ENCODE measurements at regions not wholly inside any gene's neighbourhood (a gene's known extent, or its start where the extent isn't known, plus 50 kb on each side); places are given as distances from the start of the nearest gene placed in this dataset.

- no peak for DNase-seq
Observed at GRCh38 chr10:64450312-64450711, 929.1 kb downstream of the REEP3 start.

DNA sequence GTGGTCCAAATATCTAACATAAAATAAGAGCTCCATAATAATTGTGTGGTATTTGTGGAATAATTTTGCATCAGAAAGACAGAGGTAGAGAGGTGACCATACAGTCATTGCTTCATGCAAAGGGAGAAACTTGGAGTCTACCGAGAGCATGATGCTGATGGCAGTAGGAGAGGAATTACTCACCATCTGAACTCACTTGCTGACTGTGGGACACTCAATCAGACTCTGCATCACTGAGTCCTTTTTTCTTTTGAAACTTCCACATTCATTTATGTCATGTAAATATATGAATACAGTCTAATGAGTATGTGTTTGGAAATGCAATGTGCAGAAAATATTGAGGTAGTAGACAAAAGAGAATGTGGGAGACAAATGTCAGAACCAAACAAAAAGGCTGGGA lies 933.8 kb downstream of the REEP3 start:
- no peak for DNase-seq

DNA sequence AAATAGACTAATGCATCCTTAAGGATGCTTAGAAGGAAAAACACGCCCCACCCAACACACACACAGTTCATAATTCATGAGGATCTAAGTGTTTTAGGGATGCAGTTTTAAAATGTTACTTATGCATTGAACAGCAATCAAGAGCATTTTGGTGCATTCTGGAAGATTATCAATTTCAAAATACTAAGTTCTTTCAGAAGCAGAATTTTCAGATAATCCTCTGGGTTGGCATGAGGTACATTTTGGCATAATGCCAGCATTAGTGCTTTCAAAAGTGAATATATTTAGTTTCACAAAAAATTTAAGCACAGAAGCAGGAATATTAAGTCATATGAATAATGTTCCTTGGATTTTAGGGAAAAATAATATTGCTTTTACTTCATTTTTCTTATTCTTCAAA lies 937.1 kb downstream of the REEP3 start:
- no peak for DNase-seq

DNA sequence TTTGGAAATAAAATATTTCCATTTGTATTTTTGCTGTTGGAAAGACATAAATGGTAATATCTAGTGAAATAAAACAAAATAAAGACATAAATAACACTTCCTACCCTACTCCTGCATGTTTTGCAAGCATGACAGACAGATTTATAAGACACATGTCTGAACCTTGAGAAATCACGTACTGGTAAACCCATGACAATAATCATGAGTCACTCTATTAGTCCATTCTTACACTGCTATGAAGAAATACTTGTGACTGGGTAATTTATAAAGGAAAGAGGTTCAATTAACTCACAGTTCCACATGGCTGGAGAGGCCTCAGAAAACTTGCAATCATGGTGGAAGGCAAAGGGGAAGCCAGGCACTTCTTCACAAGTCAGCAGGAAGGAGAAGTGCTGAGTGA lies 942.2 kb downstream of the REEP3 start:
- no peak for DNase-seq

- no peak for DNase-seq
Observed at GRCh38 chr10:64465653-64466052, 944.5 kb downstream of the REEP3 start.

DNA sequence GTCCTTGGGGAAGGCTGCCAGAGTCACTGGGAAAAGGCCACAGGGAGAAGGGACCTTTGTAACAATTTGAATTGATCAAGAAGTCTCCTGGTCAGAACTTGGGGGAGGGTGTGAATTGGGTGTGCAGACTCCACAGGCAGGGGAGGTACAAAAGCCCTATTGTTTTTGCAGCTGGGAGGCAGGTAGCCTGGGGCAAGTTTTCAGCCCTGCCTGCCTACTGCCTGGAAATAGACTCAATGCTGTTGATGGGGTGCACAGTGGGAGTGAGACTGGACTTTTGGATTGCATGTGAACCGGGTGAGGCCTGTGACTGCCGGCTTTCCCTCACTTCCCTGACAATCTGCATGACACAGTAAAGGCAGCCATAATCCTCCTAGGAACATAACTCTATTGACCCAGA lies 947.0 kb downstream of the REEP3 start:
- DNase-seq: no peak

- DNase-seq: no peak
Observed at GRCh38 chr10:64476506-64476905, 955.3 kb downstream of the REEP3 start.

DNA sequence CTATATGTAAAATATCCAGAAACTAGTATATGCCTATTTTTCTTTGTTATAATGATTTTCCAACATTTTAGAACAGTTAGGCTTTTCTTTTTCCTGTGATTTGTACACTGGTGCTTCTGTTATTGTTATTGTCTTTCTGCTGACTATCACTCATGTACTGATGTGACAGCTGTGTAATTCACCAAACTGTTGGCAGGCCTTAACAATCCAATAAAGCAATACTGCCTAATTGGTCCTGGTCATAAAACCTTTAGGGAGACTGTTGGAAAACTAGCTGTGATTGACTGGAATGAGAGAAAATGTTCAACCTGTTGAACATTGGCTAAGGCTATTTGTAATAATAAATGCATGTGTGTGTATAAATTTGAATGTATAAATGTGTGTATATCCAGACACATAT lies 956.6 kb downstream of the REEP3 start:
- no peak for DNase-seq

GRCh38 chr10:64484811-64485330 lies 963.7 kb downstream of the REEP3 start:
- DNase-seq: no peak

- DNase-seq: no peak
Observed at GRCh38 chr10:64486149-64486548, 964.9 kb downstream of the REEP3 start.

DNA sequence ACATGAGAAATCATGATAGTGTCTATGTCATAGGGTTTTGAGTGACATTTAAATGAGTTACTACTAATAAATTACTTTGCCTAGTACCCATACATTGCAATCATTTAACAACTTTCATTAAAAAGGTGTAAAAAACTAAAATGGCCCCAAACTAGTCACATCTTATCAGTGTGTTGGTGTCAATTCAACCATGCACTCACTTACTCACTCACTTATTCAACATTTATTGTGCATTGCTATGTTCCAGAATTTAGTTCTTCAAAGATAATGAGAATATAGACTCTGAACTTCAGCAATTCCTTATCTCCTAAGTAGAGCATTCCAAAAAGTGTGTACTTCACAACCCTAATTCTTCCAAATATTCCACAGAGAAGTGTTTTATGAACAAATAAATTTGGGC lies 965.7 kb downstream of the REEP3 start:
- no peak for DNase-seq

- no peak for DNase-seq
Observed at GRCh38 chr10:64494901-64495300, 973.7 kb downstream of the REEP3 start.

DNA sequence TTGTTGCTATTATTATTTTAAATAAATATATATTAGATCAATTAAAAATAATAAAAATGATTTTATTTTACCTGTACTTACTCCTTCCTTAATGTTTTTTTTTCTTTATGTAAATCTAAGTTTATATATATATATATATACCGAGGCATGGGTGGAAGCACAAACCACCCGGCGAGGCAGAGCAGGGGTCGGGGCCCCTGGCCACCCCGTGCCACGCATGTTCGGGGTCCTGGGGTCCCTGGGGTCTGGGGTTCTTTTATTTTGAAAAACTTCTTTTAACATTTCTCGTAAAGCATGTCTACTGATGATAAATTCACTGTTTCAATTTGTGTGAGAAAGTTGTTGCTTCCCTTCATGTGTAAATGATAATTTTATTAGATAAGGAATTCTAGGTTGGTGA lies 976.1 kb downstream of the REEP3 start:
- DNase-seq: no peak

DNA sequence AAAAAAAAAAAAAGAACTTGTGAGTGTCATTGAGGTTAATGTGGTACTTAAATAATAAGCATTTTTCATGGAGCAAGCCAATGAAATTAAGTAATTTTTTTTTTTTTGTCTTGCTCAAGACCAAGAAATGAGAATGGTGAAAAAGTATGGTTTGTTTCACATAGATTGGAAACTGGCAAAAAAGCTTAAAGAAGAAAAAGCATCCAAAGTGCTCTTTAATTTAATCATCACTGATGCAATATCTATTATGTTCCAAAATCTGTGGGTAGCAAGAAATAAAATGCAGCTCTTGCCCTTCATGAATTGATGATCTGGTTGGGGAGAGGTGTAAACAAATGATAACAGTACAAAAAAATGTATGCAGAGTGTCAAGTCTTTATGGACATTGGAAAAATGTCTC lies 980.6 kb downstream of the REEP3 start:
- DNase-seq: no peak

DNA sequence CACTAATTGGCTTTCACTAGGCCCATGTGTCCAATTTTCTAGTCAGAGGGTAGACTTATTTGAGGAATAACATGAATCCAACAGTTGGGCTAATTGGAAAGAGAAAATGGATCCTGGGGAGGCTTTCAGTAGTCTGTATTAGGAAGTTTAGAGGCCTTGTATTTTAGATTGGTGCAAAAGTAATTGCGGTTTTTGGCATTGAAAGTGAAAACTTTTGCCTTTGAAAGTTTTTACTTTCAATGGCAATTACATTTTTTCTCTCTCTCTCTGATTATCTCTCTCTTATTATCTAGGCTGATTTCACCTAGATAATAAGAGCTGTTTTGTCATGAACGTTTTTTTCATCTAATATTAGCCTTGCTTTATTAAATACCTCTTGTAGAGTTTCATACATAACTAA lies 981.7 kb downstream of the REEP3 start:
- DNase-seq: no peak

GRCh38 chr10:64503429-64503828 lies 982.2 kb downstream of the REEP3 start:
- DNase-seq: no peak

DNA sequence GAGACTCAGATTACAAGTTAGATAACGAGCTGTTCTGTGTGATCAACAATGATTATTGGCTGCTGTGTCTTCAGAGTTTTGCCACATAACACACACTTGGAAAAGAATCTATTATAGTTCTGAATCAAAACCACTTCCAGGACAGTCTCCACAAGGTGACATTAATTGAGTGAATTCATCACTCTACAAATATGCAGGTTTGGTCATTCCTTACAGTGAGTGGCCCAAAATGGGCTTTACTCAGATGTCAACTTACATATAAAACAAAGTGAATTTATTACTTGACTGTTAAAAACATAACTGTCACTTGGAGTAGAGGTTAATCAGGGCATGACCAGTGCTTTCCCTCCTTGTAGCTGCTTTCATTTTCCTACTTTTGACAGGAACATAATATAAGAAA lies 984.3 kb downstream of the REEP3 start:
- DNase-seq: no peak

DNA sequence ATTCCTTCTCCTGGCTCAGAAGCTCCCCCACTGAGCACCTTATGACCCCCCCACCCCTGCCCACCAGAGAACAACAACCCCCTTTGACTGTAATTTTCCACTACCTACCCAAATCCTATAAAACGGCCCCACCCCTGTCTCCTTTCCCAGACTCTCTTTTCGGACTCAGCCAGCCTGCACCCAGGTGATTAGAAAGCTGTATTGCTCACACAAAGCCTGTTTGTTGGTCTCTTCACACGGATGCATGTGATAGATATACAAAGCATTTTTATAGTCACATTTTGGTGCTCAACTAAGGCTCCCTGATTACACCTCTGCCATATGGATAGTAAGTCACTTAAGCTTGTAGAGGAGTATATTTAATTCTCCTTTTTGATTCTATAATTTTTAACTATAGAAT lies 985.8 kb downstream of the REEP3 start:
- DNase-seq: no peak

DNA sequence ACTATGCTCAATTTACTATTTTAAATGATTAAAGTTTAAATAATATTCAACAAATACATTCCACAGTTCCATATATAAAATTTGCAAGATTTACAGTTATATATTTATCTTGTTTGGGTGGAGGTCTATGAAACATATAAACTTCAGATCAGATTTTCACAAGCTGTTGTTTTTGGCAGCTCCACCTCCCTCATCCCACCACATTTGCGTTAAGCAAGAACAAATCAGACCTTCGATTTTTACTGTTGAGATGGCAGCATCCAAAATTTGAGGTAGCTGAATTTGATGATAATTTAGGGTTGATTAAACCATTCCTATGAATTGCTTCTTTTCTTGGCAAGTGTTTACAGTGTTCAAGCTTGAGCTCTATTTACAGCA lies 986.4 kb downstream of the REEP3 start:
- DNase-seq: no peak

DNA sequence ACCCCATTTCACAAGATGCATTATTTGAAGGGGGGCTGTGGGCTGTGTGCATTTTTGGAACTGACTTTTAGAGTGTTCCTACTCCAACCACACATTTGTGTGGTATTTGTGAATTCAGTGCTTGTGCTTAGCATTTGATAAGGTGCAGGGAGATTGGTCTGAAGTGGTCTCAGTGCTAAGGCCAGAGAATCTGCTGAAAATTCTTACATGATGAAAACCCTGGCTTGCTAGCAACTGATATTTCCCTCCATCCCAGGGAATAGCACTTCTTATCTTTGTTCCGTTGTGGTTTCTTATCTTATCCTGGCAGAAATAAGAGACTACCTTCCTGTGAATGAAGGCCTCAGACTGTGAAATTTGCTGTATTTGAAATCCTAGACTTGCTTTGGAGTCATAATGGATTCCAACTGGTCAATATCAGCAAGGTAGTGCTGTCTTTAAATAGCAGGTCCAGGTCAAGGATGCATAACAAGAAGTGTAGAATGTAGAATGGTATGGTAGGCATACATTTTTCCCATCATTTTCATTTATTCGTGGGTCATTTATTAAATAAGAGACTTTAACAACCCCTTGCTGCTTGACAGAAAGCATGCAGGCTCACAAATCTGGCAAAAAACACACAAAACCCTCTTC lies 986.9 kb downstream of the REEP3 start:
- no peak for DNase-seq

DNA sequence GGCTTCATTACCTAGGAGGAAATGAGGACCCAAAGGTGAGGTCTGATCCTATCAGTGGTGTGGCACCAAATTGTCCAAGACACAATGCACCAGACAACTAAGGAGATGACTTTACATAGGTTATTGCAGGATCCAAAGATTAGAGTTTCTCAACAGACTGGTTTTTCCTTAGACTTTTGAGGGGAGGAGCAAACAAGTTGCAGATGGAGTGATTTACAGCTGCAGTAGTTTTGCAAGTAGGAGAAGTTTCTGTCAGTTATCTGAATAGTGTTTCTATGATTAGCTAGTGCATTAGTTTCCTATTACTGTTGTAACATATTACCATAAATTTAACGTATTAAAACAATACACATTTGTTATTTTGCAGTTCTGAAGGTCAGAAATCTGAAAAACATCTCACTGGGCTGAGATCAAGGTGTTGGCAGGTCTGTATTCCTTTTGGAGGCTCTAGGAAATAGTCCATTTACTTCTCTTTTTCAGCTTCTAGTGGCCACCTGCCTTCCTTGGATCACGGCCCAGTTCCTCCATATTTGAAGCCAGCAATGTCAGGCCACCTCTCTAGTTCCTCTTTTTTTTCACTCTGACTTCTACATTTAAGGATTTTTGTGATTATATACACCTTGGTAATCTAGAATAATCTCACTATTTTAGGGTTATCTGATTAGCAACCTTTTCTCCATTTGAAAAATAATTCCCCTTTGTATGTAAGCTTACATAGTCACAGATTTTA lies 994.9 kb downstream of the REEP3 start:
- DNase-seq: no peak

GRCh38 chr10:64518456-64518855 lies 997.3 kb downstream of the REEP3 start:
- no peak for DNase-seq

- DNase-seq: no peak
Observed at GRCh38 chr10:64519427-64519826, 998.2 kb downstream of the REEP3 start.

DNA sequence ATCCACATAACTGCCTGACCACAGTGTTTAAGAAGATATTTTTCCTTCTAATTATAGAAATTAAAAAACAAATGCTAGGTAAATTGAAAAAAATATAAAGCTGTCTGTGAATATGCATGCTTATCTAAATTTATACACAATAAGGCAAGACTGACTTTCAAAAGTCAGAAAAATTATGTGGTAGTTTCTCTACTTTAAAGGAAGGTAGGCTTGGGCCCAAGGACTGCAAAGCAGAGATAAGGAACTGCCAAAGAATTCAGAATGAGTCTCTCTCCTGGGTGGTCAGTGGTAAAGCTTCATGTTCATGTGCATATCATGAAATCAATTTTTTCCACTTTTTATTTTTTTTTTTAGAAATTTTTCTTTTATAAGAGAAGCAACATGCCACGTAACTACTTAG lies 998.6 kb downstream of the REEP3 start:
- no peak for DNase-seq

All from CD4-positive, alpha-beta T cell treated with Interleukin-21 for 1 hour (primary cell).